Astrocyte of the spinal cord (primary cell): ENCODE measurements at regions not wholly inside any gene's neighbourhood (a gene's known extent, or its start where the extent isn't known, plus 50 kb on each side); places are given as distances from the start of the nearest gene placed in this dataset.
A peak's percentile ranks its signal among the peaks of the same experiment; 100 is the strongest.
"Not testable (repeated sequence)": the region's sequence is repeated elsewhere in the genome, so short reads cannot be mapped to it uniquely, and the experiment has no call there.

Experiments used
- DNase-seq: peaks from one replicate; pipeline ENCODE4 v3.0.0; 2011; ENCODE audit warnings: low read depth, low spot score
- H3K4me3 ChIP-seq: 2 replicates; pipeline ENCODE4 v1.5.1; 2011; ENCODE audit warnings: low read depth, mild to moderate bottlenecking, low read length, moderate library complexity
- CTCF ChIP-seq: IDR thresholded peaks from 2 replicates; pipeline ENCODE4 v1.5.1; 2012; ENCODE audit warnings: low read depth, mild to moderate bottlenecking, low read length, inconsistent platforms
- in situ Hi-C: cut with HindIII; loops from 2 replicates; pipeline ENCODE4 v1.10.0; 2017; ENCODE audit warnings: low sequenced_read_pairs

GRCh38 chr5:102678267-102679058 lies 76.6 kb upstream of the PAM start:
- no peak for TF ChIP-seq CTCF
- H3K4me3 ChIP-seq, result no peak overlapping the region
- peak; percentile 65 for DNase-seq

GRCh38 chr5:102681403-102681983 lies 73.6 kb upstream of the PAM start:
- no peak overlapping the region for H3K4me3 ChIP-seq
- DNase-seq, result peak; percentile 72
- TF ChIP-seq CTCF, result peak; percentile 92
- in situ Hi-C loops, result no loop called here

More at GRCh38 chr5:102678267-102679058, 76.6 kb upstream of the PAM start:
- in situ Hi-C loops, result no loop called here

- no peak for DNase-seq
- in situ Hi-C loops, result no loop called here
Measured at GRCh38 chr5:102682101-102682647, 72.9 kb upstream of the PAM start.

GRCh38 chr5:102688076-102688475 lies 67.0 kb upstream of the PAM start:
- DNase-seq, in situ Hi-C loops, H3K4me3 ChIP-seq: not testable (repeated sequence)

More at GRCh38 chr5:102682101-102682647, 72.9 kb upstream of the PAM start:
- no peak overlapping the region for H3K4me3 ChIP-seq
- TF ChIP-seq CTCF, result no peak

GRCh38 chr5:102688581-102689342 lies 66.3 kb upstream of the PAM start:
- H3K4me3 ChIP-seq, DNase-seq, in situ Hi-C loops: not testable (repeated sequence)

- DNase-seq, result no peak
- in situ Hi-C loops, result no loop called here
- TF ChIP-seq CTCF, result no peak
- H3K4me3 ChIP-seq, result no peak overlapping the region
Measured at GRCh38 chr5:102690910-102691309, 64.2 kb upstream of the PAM start.

- no peak for TF ChIP-seq CTCF
- H3K4me3 ChIP-seq, result no peak overlapping the region
- no peak for DNase-seq
- in situ Hi-C loops, result no loop called here
Measured at GRCh38 chr5:102691434-102691833, 63.7 kb upstream of the PAM start.
